Astrocyte (in vitro differentiated cells and primary cell): ENCODE measurements at regions not wholly inside any gene's neighbourhood (a gene's known extent, or its start where the extent isn't known, plus 50 kb on each side); places are given as distances from the start of the nearest gene placed in this dataset.

Source experiments
- DNase-seq: peaks from one replicate; pipeline ENCODE4 v3.0.0-alpha.2; 2010; ENCODE audit warnings: low read depth
- FAIRE-seq: peaks from 2 replicates; lab custom pipeline; 2011; peaks lifted over from hg19 to GRCh38; lab: Jason Lieb, UNC
- H2AFZ ChIP-seq: 2 replicates; pipeline ENCODE4 v1.6.0; 2012; ENCODE audit warnings: low read depth, low read length, inconsistent platforms
- H3K27ac ChIP-seq: 2 replicates; pipeline ENCODE4 v1.5.1; 2011; ENCODE audit warnings: low read depth, low read length, inconsistent platforms
- H3K27me3 ChIP-seq: 2 replicates; pipeline ENCODE4 v1.6.0; 2011; ENCODE audit warnings: low read length, inconsistent platforms; ENCODE audit not compliant: insufficient read depth
- H3K36me3 ChIP-seq: 2 replicates; pipeline ENCODE4 v1.5.1; 2011; ENCODE audit warnings: low read length, inconsistent platforms; ENCODE audit not compliant: insufficient read depth
- H3K4me1 ChIP-seq: 2 replicates; pipeline ENCODE4 v1.5.1; 2011; ENCODE audit warnings: low read length, inconsistent platforms; ENCODE audit not compliant: insufficient read depth
- H3K4me2 ChIP-seq: 2 replicates; pipeline ENCODE4 v1.6.0; 2012; ENCODE audit warnings: low read length, inconsistent platforms
- H3K4me3 ChIP-seq: 2 replicates; pipeline ENCODE4 v1.5.1; 2011; ENCODE audit warnings: low read depth, mild to moderate bottlenecking, low read length, inconsistent platforms; ENCODE audit not compliant: insufficient read depth
- H3K79me2 ChIP-seq: 2 replicates; pipeline ENCODE4 v1.6.0; 2012; ENCODE audit warnings: mild to moderate bottlenecking, low read length, inconsistent platforms; ENCODE audit not compliant: insufficient read depth
- H3K9ac ChIP-seq: 2 replicates; pipeline ENCODE4 v1.6.0; 2012; ENCODE audit warnings: mild to moderate bottlenecking, low read length, inconsistent platforms
- H3K9me3 ChIP-seq: 2 replicates; pipeline ENCODE4 v1.5.1; 2012; ENCODE audit warnings: low read depth, mild to moderate bottlenecking, low read length, inconsistent platforms; ENCODE audit not compliant: insufficient read depth
- H4K20me1 ChIP-seq: 2 replicates; pipeline ENCODE4 v1.6.0; 2012; ENCODE audit warnings: low read length, inconsistent platforms; ENCODE audit not compliant: insufficient read depth
- H3K27ac Mint-ChIP-seq: one replicate; pipeline ENCODE4 v1.8.0; 2021; ENCODE audit warnings: mild to moderate bottlenecking, mixed read lengths; ENCODE audit not compliant: unreplicated experiment
- H3K27me3 Mint-ChIP-seq: one replicate; pipeline ENCODE4 v1.8.0; 2021; ENCODE audit warnings: low read depth, mixed read lengths; ENCODE audit not compliant: unreplicated experiment
- H3K36me3 Mint-ChIP-seq: one replicate; pipeline ENCODE4 v1.8.0; 2021; ENCODE audit warnings: low read depth, mixed read lengths; ENCODE audit not compliant: unreplicated experiment
- H3K4me1 Mint-ChIP-seq: one replicate; pipeline ENCODE4 v1.8.0; 2021; ENCODE audit warnings: low read depth, mixed read lengths; ENCODE audit not compliant: unreplicated experiment
- H3K4me3 Mint-ChIP-seq: one replicate; pipeline ENCODE4 v1.8.0; 2021; ENCODE audit warnings: mild to moderate bottlenecking, moderate library complexity, mixed read lengths; ENCODE audit not compliant: unreplicated experiment
- H3K9me3 Mint-ChIP-seq: one replicate; pipeline ENCODE4 v1.8.0; 2021; ENCODE audit warnings: mild to moderate bottlenecking, mixed read lengths; ENCODE audit not compliant: unreplicated experiment
- EZH2 ChIP-seq: IDR thresholded peaks from 2 replicates; pipeline ENCODE4 v1.6.1; 2012; ENCODE audit warnings: mild to moderate bottlenecking, low read length, inconsistent platforms; ENCODE audit not compliant: insufficient read depth
- TF ChIP-seq, protein P1 (sequence below): IDR thresholded peaks from 2 replicates; pipeline ENCODE4 v1.5.1; 2011; ENCODE audit warnings: low read depth, mild to moderate bottlenecking, inconsistent platforms, low read length, moderate library complexity; ENCODE audit not compliant: insufficient read depth

DNA sequence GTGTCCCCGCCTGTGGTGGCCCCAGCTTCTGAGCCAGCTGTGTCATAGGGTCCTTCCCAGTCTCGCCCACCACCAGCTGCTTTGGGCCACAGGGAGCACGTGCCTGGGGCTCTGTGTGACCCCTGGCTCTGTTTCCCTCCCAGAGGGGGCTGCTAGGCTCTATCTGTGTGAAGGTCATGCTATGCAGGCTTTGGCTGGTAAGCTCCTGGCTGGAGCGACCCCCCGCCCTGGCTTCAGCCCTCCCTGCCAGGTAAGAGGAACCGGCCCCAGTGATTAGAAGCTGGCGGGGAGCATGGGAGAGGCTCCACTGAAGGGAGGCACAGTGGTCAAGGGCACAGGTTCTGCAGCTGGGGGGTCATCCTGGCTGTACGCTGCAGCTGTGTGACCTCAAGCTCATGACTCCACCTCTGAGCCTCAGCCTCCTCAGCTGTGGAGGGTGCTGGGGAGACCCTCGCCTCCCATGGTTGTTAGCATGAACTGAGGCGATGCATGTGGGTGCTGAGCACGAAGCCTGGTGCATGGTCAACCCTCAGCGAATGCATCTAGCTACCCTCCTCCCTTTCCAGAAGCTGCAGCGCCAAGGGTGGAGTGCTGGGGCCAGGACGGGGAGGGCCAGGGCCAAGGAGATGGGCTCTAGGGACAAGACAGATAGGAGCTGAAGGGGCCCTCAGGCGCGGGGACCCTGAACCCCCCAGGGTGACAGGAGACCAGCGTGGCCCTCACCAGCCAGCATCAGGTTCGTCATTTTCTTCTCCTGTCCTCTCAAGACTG is 163.8 kb upstream of the MVB12B start:
- H3K36me3 Mint-ChIP-seq, result no peaks in the 10 kb centered on the region
- DNase-seq (no peak), FAIRE-seq (no peak)
- Histone ChIP-seq H3K9me3 (no peaks in the 10 kb centered on the region), H3K4me1 (no peaks in the 10 kb centered on the region), H3K4me3 (no peak overlapping the region), H4K20me1 (no peaks in the 10 kb centered on the region), H3K79me2 (no peaks in the 10 kb centered on the region), H3K27me3 (peaks cover 7% of the 10 kb centered on the region), H3K9ac (no peak overlapping the region), H3K4me2 (no peak overlapping the region), H3K36me3 (no peaks in the 10 kb centered on the region), H2AFZ (no peak overlapping the region), H3K27ac (no peak overlapping the region)
- H3K27me3 Mint-ChIP-seq, result peaks cover 38% of the 10 kb centered on the region
- TF ChIP-seq EZH2, result no peak
- TF ChIP-seq, protein P1, sequence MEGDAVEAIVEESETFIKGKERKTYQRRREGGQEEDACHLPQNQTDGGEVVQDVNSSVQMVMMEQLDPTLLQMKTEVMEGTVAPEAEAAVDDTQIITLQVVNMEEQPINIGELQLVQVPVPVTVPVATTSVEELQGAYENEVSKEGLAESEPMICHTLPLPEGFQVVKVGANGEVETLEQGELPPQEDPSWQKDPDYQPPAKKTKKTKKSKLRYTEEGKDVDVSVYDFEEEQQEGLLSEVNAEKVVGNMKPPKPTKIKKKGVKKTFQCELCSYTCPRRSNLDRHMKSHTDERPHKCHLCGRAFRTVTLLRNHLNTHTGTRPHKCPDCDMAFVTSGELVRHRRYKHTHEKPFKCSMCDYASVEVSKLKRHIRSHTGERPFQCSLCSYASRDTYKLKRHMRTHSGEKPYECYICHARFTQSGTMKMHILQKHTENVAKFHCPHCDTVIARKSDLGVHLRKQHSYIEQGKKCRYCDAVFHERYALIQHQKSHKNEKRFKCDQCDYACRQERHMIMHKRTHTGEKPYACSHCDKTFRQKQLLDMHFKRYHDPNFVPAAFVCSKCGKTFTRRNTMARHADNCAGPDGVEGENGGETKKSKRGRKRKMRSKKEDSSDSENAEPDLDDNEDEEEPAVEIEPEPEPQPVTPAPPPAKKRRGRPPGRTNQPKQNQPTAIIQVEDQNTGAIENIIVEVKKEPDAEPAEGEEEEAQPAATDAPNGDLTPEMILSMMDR, result no peak
- H3K9me3 Mint-ChIP-seq, result peaks cover 3% of the 10 kb centered on the region
- H3K4me3 Mint-ChIP-seq, result no peak overlapping the region
- no peaks in the 10 kb centered on the region for H3K4me1 Mint-ChIP-seq
- H3K27ac Mint-ChIP-seq, result no peak overlapping the region

DNA sequence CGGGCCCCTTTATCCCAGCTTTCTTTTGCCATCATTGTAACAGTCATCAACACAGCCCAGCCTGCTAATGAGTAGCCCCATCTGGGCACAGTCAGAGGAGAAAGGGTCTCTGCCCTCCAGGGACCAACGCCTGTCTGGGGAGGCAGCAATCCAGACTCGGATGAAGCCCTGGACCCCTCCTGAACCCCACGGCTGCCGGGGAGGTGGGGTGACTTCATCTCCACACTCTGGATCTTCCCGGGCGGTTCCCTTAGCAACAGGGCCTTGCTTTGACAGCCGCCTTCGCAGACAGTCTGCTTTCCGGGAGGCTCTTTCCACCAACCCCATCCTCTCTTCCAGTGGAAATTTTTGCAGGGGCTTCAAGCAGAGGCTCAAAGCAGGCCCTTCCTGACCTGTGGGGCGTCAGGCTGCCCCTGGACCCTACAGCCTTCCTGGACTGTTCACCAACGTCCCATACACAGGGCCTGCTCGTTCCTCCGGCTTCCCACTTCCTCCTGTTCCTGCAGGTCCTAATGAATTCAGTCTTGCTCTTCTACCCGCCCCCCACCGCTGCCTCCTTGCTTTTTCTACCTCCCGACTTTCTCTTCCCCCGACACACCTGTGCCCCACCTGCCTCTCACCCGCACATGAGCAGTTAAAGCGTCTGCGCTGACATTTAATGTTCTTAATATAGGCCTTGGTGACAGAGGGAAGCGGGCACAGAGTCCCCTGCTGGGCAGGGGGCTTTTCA is 161.7 kb upstream of the MVB12B start:
- no peak for DNase-seq

More for the DNA sequence above, 161.7 kb upstream of the MVB12B start:
- no peak overlapping the region for H3K27ac ChIP-seq
- H4K20me1 ChIP-seq, result no peaks in the 10 kb centered on the region
- no peaks in the 10 kb centered on the region for H3K79me2 ChIP-seq
- no peak for TF ChIP-seq EZH2
- TF ChIP-seq, protein P1, result no peak
- H3K27ac Mint-ChIP-seq, result no peak overlapping the region
- H3K9me3 Mint-ChIP-seq, result peaks cover 3% of the 10 kb centered on the region
- no peak overlapping the region for H3K4me3 Mint-ChIP-seq
- H3K36me3 ChIP-seq, result no peaks in the 10 kb centered on the region
- H2AFZ ChIP-seq, result no peak overlapping the region
- no peaks in the 10 kb centered on the region for H3K9me3 ChIP-seq
- H3K4me1 ChIP-seq, result no peaks in the 10 kb centered on the region
- H3K9ac ChIP-seq, result no peak overlapping the region
- no peak for FAIRE-seq
- no peak overlapping the region for H3K4me2 ChIP-seq
- H3K36me3 Mint-ChIP-seq, result no peaks in the 10 kb centered on the region
- H3K4me3 ChIP-seq, result no peak overlapping the region
- peaks cover 36% of the 10 kb centered on the region for H3K27me3 Mint-ChIP-seq
- H3K4me1 Mint-ChIP-seq, result no peaks in the 10 kb centered on the region
- peaks cover 3% of the 10 kb centered on the region for H3K27me3 ChIP-seq
